Fibroblast of the aortic adventitia (primary cell): ENCODE measurements at regions not wholly inside any gene's neighbourhood (a gene's known extent, or its start where the extent isn't known, plus 50 kb on each side); places are given as distances from the start of the nearest gene placed in this dataset.
A peak's percentile ranks its signal among the peaks of the same experiment; 100 is the strongest.

ENCODE experiments used
- DNase-seq: peaks from one replicate; pipeline ENCODE4 v3.0.0-alpha.2; 2010; ENCODE audit warnings: low read depth
- H3K4me3 ChIP-seq: 2 replicates; pipeline ENCODE4 v1.5.1; 2011; ENCODE audit warnings: low read depth, mild to moderate bottlenecking, control low read depth, low read length, moderate library complexity
- TF ChIP-seq, protein P1 (sequence below): IDR thresholded peaks from 2 replicates; pipeline ENCODE4 v1.5.1; 2011; ENCODE audit warnings: mild to moderate bottlenecking, low read length, control low read depth, inconsistent platforms; ENCODE audit not compliant: insufficient read depth

DNA sequence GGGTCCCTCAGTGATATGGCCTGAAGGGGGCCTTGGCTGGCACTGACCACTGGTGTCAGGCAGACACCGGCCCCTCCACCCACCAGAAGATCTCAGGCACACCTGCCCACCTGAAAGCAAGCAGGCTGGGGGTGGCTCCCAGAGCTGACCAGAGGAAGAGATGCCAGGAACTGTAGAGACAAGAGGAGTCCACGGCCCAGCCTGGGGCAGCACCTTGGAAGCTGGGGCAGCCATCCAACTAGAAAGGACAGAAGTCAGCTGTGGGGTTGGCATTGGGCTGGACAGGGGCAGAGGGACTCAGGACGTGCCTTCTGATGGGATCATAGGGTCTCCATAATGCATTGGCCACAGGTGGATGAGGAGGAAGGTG, 144.3 kb downstream of the ZNF248 start:
- no peak for DNase-seq
- H3K4me3 ChIP-seq, result no peak overlapping the region
- TF ChIP-seq, protein P1, sequence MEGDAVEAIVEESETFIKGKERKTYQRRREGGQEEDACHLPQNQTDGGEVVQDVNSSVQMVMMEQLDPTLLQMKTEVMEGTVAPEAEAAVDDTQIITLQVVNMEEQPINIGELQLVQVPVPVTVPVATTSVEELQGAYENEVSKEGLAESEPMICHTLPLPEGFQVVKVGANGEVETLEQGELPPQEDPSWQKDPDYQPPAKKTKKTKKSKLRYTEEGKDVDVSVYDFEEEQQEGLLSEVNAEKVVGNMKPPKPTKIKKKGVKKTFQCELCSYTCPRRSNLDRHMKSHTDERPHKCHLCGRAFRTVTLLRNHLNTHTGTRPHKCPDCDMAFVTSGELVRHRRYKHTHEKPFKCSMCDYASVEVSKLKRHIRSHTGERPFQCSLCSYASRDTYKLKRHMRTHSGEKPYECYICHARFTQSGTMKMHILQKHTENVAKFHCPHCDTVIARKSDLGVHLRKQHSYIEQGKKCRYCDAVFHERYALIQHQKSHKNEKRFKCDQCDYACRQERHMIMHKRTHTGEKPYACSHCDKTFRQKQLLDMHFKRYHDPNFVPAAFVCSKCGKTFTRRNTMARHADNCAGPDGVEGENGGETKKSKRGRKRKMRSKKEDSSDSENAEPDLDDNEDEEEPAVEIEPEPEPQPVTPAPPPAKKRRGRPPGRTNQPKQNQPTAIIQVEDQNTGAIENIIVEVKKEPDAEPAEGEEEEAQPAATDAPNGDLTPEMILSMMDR, result no peak

DNA sequence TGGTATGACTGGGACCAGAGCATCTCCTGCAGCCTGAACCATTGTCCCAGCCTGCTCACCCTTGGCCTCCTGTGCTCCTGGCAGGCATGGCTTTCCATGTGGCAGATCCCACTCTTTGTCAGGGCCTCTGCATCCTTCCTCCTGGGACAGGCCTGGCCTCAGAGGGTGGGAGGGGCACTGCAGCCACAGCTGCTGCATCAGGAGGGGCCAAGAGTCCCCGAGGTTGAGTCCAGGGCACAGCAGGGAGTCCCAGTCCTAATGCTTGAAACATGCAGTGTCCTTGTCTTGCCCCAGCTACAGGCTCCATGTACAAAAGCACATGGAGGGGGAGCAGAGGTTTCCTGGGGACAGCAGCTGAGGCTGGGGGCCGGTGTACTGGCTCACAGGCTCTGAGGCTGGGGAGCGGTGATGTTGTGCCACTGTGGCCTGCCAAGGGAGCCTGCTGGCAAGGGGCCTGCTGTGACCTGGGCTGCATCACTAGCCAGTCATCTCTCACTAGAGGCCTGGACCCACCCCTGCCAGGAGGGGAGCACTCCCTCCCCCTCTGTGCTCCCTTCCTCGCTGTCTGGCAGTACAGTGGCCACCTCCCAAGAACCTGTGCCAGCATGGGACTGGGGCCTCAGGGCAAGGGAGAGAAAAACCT, 144.8 kb downstream of the ZNF248 start:
- H3K4me3 ChIP-seq, result no peak overlapping the region
- no peak for DNase-seq
- TF ChIP-seq, protein P1, result no peak

DNA sequence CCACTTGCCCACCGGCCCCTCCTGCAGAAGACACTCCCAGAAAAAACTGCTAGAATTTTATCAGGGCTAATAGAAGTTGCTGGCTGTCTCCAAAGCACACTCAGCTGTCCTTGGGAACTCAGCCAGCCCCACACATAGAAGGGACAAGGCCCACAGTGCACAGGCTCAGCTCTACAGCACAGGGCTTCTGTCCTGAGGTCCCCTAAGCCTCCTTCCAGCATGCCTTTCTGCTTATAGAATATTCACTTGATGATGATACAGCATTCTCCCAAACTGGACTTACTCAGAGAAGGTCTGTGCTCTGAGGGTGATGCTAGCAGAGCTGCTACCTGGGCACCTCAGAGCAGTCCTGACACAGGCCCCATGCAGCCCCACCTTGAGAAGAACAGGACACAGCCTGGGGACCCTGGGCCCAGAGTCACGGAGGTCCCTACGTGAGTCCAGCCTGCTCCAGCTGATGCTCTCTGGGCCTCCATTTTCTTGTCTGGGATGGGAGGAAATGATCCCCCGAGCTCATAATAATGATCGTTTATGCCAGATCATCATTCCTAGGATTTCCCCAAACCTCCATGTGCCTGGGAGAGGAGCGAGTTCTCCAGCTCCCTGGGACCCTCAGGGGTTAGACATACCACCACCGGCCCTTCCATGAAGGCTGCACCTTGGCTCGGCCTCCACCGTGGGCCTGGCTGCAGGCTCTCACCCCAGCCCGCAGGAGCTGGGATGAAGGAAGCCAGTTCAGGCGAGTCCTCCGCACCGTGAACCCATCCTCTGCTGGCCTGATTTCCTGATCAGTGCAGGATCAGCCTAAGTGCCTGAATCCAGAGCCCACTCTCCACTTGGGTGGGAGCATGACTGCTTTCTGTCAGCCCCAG, 145.6 kb downstream of the ZNF248 start:
- TF ChIP-seq, protein P1, result no peak
- no peak for DNase-seq
- no peak overlapping the region for H3K4me3 ChIP-seq

DNA sequence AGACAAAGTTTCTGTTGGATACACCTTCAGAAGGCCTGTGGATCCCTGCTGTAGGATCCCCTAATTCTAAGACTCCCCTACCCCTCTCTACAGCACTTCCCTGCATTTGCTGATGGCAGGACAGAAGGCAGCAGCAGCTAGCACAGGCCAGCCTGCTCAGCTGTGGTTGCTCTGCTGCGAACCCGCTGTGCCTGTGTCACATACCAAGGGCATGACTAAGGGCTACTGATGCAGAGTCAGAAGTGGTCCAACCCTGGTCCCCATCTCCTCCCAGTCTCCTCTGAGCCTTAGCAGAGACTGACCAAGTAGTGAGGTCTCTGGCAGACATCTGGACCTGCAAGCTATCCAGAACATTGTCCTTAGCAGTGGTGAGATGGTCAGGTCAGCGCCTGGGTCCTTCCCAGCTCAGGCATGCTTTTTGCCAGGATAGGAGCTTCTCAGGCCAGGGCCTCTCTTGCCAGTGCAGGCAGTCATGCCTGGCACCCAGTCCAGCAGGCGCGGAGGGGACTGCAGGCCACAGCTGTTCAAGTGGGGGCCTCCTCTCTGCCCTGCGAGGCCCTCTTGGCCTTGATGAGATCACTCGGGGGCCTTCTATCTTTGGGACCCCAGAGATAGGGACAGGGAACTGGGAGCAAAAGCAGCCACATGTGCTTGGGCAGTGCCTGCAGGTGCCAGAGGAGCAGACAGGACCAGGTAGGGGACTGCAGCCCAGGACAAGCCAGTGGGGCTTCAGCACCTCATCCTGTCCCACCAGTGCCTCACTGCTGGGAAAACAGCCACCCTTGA, 146.4 kb downstream of the ZNF248 start:
- TF ChIP-seq, protein P1, result no peak
- no peak overlapping the region for H3K4me3 ChIP-seq
- peak; percentile 17 for DNase-seq

DNA sequence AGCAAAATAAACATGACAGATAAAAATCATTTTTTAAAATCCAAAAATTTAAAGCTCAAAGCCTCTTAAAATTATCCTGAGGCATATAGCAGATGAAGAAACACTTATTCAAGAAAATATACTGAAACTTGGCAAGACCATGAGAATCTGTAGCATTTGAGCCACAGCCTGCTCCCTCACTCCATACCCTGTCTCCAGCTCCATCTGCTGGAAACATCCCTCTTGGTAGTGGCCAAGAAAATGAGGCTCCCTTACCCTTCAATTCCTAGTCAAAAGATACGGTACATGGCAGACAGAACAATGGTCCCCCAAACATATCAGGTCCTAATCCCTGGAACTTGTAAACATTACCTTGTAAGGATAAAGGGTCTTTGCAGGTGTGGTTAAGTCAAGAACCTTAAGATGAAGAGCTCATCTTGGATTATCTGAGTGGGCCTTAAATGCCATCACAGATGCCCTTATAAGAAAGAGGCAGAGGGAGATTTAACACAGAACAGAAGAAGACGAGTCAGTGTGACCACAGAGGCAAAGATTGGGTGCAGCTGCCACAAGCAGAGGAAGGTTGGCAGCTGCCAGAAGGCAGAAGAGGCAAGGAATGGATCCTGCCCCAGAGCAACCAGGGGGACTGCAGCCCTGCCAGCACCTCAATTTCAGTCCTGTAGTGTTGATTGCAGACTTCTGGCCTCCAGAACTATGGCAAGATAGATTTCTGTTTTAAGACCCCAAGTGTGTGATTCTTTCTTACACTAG, 149.4 kb downstream of the ZNF248 start:
- no peak overlapping the region for H3K4me3 ChIP-seq
- DNase-seq, result no peak
- TF ChIP-seq, protein P1, result no peak

DNA sequence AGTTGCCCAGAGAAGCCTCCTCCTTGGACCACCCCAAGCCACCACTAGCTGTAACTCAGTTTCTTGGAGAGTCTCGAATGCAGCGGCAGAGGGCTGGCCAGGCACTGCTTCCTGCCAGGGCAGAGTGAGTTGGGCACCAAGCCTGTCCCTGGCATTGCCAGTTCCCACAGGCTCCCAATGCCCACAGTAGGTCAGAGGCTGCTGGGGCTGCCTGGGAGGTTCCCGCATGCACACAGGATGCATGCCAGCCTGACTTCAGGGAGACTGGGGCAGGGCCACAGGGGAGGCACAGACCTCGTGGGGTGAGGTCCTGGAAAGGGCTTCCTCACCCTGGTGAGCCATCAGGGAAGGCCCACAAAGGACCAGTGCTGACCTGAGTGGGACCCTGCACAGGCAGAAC, 152.8 kb downstream of the ZNF248 start:
- TF ChIP-seq, protein P1, result no peak
- DNase-seq, result no peak
- no peak overlapping the region for H3K4me3 ChIP-seq
